ENCODE measurements at regions not wholly inside any gene's neighbourhood (a gene's known extent, or its start where the extent isn't known, plus 50 kb on each side); places are given as distances from the start of the nearest gene placed in this dataset.
A peak's percentile ranks its signal among the peaks of the same experiment; 100 is the strongest.
"Not testable (repeated sequence)": the region's sequence is repeated elsewhere in the genome, so short reads cannot be mapped to it uniquely, and the experiment has no call there.

GRCh38 chr7:32802305-32802910, 89.2 kb downstream of the KBTBD2 start:
- Histone ChIP-seq H3K27ac (replicated peaks) (no peak overlapping the region), H3K27me3 (ENCODE audit: insufficient read depth, poor library complexity, severe bottlenecking) (no peaks in the 10 kb centered on the region), H3K4me3 (replicated peaks; ENCODE audit: insufficient read depth, low read length) (no peak overlapping the region)
- no peak for TF ChIP-seq GABPA (IDR thresholded peaks at IDR 0.05; ENCODE audit: low read depth)
- TF ChIP-seq POLR2AphosphoS5 (IDR thresholded peaks at IDR 0.05; ENCODE audit: low read depth): no peak
- TF ChIP-seq SPI1 (IDR thresholded peaks at IDR 0.05; ENCODE audit: borderline replicate concordance, low read depth): no peak
- no peak for TF ChIP-seq CTCF (IDR thresholded peaks at IDR 0.05; ENCODE audit: insufficient read depth, low read length)
- no peak for TF ChIP-seq REST (IDR thresholded peaks at IDR 0.05; ENCODE audit: insufficient replicate concordance, low read depth)
- DNase-seq (ENCODE audit: low read depth in 1 of 2, low spot score in 1 of 2): no peak

GRCh38 chr7:32793053-32793452, 98.5 kb downstream of the KBTBD2 start:
- not testable (repeated sequence) for H3K27ac ChIP-seq (replicated peaks); DNase-seq (ENCODE audit: low read depth in 1 of 2, low spot score in 1 of 2); H3K27me3 ChIP-seq (ENCODE audit: insufficient read depth, poor library complexity, severe bottlenecking); H3K4me3 ChIP-seq (replicated peaks; ENCODE audit: insufficient read depth, low read length)

GRCh38 chr7:32790766-32791430, 100.7 kb downstream of the KBTBD2 start:
- not testable (repeated sequence) for H3K27ac ChIP-seq (replicated peaks); DNase-seq (ENCODE audit: low read depth in 1 of 2, low spot score in 1 of 2); H3K27me3 ChIP-seq (ENCODE audit: insufficient read depth, poor library complexity, severe bottlenecking); H3K4me3 ChIP-seq (replicated peaks; ENCODE audit: insufficient read depth, low read length)

GRCh38 chr7:32789266-32789665, 102.3 kb downstream of the KBTBD2 start:
- not testable (repeated sequence) for DNase-seq (ENCODE audit: low read depth in 1 of 2, low spot score in 1 of 2)

GRCh38 chr7:32788174-32788573, 103.4 kb downstream of the KBTBD2 start:
- not testable (repeated sequence) for DNase-seq (ENCODE audit: low read depth in 1 of 2, low spot score in 1 of 2); H3K27ac ChIP-seq (replicated peaks); H3K27me3 ChIP-seq (ENCODE audit: insufficient read depth, poor library complexity, severe bottlenecking); H3K4me3 ChIP-seq (replicated peaks; ENCODE audit: insufficient read depth, low read length)

More at GRCh38 chr7:32789266-32789665, 102.3 kb downstream of the KBTBD2 start:
- H3K27me3 ChIP-seq (ENCODE audit: insufficient read depth, poor library complexity, severe bottlenecking); H3K4me3 ChIP-seq (replicated peaks; ENCODE audit: insufficient read depth, low read length); H3K27ac ChIP-seq (replicated peaks): not testable (repeated sequence)

GRCh38 chr7:32785365-32785944, 106.1 kb downstream of the KBTBD2 start:
- H3K27me3 ChIP-seq (ENCODE audit: insufficient read depth, poor library complexity, severe bottlenecking); DNase-seq (ENCODE audit: low read depth in 1 of 2, low spot score in 1 of 2); H3K4me3 ChIP-seq (replicated peaks; ENCODE audit: insufficient read depth, low read length); H3K27ac ChIP-seq (replicated peaks): not testable (repeated sequence)

GRCh38 chr7:32779895-32780294, 111.7 kb downstream of the KBTBD2 start:
- H3K4me3 ChIP-seq (replicated peaks; ENCODE audit: insufficient read depth, low read length); H3K27me3 ChIP-seq (ENCODE audit: insufficient read depth, poor library complexity, severe bottlenecking); H3K27ac ChIP-seq (replicated peaks); DNase-seq (ENCODE audit: low read depth in 1 of 2, low spot score in 1 of 2): not testable (repeated sequence)

GRCh38 chr7:32779167-32779566, 112.4 kb downstream of the KBTBD2 start:
- no peak for TF ChIP-seq POLR2AphosphoS5 (IDR thresholded peaks at IDR 0.05; ENCODE audit: low read depth)
- no peak for TF ChIP-seq CTCF (IDR thresholded peaks at IDR 0.05; ENCODE audit: insufficient read depth, low read length)
- TF ChIP-seq SPI1 (IDR thresholded peaks at IDR 0.05; ENCODE audit: borderline replicate concordance, low read depth): peak; percentile 13; the same call in 1 of the 2 replicates
- DNase-seq (ENCODE audit: low read depth in 1 of 2, low spot score in 1 of 2): no peak
- Histone ChIP-seq H3K27ac (replicated peaks) (no peak overlapping the region), H3K27me3 (ENCODE audit: insufficient read depth, poor library complexity, severe bottlenecking) (no peaks in the 10 kb centered on the region), H3K4me3 (replicated peaks; ENCODE audit: insufficient read depth, low read length) (no peak overlapping the region)

- H3K27me3 ChIP-seq (ENCODE audit: insufficient read depth, poor library complexity, severe bottlenecking); H3K4me3 ChIP-seq (replicated peaks; ENCODE audit: insufficient read depth, low read length); H3K27ac ChIP-seq (replicated peaks); DNase-seq (ENCODE audit: low read depth in 1 of 2, low spot score in 1 of 2): not testable (repeated sequence)
Observed at GRCh38 chr7:32777041-32777666, 114.4 kb downstream of the KBTBD2 start.

- not testable (repeated sequence) for H3K27ac ChIP-seq (replicated peaks); H3K27me3 ChIP-seq (ENCODE audit: insufficient read depth, poor library complexity, severe bottlenecking); DNase-seq (ENCODE audit: low read depth in 1 of 2, low spot score in 1 of 2); H3K4me3 ChIP-seq (replicated peaks; ENCODE audit: insufficient read depth, low read length)
Observed at GRCh38 chr7:32776318-32776717, 115.2 kb downstream of the KBTBD2 start.

Measured in HL-60 (cell line).